ENCODE measurements at regions not wholly inside any gene's neighbourhood (a gene's known extent, or its start where the extent isn't known, plus 50 kb on each side); places are given as distances from the start of the nearest gene placed in this dataset.

DNA sequence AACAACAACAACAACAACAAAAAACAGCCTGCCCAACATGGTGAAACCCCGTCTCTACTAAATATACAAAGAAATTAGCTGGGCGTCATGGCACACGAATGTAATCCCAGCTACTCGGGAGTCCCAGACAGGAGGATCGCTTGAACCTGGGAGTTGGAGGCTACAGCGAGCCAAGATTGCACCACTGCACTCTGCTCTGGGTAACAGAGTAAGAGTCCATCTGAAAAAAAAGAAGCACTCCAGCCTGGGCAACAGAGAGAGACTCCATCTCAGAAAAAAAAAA lies 344.1 kb upstream of the PLGLB2 start:
- TF ChIP-seq, protein P1, sequence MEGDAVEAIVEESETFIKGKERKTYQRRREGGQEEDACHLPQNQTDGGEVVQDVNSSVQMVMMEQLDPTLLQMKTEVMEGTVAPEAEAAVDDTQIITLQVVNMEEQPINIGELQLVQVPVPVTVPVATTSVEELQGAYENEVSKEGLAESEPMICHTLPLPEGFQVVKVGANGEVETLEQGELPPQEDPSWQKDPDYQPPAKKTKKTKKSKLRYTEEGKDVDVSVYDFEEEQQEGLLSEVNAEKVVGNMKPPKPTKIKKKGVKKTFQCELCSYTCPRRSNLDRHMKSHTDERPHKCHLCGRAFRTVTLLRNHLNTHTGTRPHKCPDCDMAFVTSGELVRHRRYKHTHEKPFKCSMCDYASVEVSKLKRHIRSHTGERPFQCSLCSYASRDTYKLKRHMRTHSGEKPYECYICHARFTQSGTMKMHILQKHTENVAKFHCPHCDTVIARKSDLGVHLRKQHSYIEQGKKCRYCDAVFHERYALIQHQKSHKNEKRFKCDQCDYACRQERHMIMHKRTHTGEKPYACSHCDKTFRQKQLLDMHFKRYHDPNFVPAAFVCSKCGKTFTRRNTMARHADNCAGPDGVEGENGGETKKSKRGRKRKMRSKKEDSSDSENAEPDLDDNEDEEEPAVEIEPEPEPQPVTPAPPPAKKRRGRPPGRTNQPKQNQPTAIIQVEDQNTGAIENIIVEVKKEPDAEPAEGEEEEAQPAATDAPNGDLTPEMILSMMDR (IDR thresholded peaks at IDR 0.05): no peak
- TF ChIP-seq POLR2A (IDR thresholded peaks at IDR 0.05): no peak
